ENCODE measurements at regions not wholly inside any gene's neighbourhood (a gene's known extent, or its start where the extent isn't known, plus 50 kb on each side); places are given as distances from the start of the nearest gene placed in this dataset.

DNA sequence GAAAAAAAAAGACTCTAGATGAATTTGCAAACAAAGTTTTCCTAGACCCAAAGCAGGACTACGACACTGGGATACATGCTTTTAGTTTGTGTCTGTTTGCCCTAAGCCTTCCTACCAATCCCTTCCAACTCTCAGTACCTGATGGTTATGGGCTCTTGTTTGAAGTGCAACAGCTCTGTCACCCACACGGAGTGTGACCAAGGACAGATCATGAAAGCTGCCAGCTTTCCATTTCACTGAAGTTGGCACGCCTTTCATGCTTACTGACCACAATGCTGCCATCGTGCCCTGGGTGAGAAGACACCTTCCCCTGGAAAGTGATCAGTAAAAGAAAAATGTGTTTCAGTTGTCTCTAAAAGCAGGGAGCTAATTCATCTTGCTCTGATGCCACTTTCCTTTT is 312.5 kb upstream of the PTBP2 start:
- 0 out of 2 replicates have a peak, but pooled peaks cover 3% of the 10 kb centered on the region for H3K4me1 ChIP-seq (ENCODE audit: control insufficient read depth, insufficient read depth, low read length)
- no peak overlapping the region for H3K4me3 ChIP-seq (ENCODE audit: low read depth, low read length)
- H3K36me3 ChIP-seq (ENCODE audit: control insufficient read depth, insufficient read depth, low read length), result no peaks in the 10 kb centered on the region
- no peaks in the 10 kb centered on the region for H3K27me3 ChIP-seq (ENCODE audit: control insufficient read depth, insufficient read depth, low read length)
- no peak overlapping the region for H3K9ac ChIP-seq (ENCODE audit: low read depth, low read length)
- no peak overlapping the region for H3K27ac ChIP-seq (ENCODE audit: low read depth, low read length)
- no peaks in the 10 kb centered on the region for H3K9me3 ChIP-seq (ENCODE audit: control insufficient read depth, insufficient read depth, low read length)

DNA sequence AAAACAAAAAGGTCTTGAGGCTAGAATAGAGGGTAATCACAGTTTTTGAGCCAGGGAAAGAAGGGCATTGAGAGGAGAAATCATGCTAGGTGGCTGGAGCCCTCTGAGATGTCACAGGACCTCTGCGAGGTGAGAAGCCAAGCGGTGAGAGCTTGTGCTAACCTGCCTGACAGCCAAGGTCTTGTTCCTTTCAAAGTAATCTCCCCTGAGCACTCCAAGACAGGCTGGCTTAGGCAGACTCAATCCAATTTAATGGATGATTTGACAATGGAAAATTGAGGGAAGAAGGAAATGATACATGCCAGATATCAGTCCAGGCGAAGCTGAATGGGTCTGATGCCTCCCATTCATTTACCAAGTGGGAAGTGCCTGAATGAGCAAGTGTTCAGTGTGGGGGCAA is 311.9 kb upstream of the PTBP2 start:
- Histone ChIP-seq H3K4me3 (ENCODE audit: low read depth, low read length) (no peak overlapping the region), H3K9ac (ENCODE audit: low read depth, low read length) (no peak overlapping the region), H3K27ac (ENCODE audit: low read depth, low read length) (no peak overlapping the region), H3K9me3 (ENCODE audit: control insufficient read depth, insufficient read depth, low read length) (no peaks in the 10 kb centered on the region), H3K27me3 (ENCODE audit: control insufficient read depth, insufficient read depth, low read length) (no peaks in the 10 kb centered on the region), H3K36me3 (ENCODE audit: control insufficient read depth, insufficient read depth, low read length) (no peaks in the 10 kb centered on the region), H3K4me1 (ENCODE audit: control insufficient read depth, insufficient read depth, low read length) (0 out of 2 replicates have a peak, but pooled peaks cover 3% of the 10 kb centered on the region)

DNA sequence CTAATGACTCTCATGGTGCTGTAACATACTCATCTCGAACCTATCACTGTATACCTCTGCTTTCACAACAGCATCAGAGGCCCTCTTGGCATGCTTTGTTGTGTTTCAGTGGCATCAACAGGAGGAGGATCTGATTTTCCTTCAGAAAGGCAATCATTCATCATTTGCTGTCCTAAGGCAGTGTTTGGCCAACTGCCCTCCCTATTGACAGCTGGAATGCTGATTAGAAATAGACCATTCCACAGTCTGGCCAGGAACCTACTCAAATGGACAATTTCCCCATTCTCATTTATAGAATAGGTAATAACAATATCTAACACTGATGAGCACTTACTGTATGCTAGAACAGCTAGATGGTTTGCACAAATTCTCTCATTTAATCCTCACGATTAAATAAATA is 310.6 kb upstream of the PTBP2 start:
- Histone ChIP-seq H3K4me1 (ENCODE audit: control insufficient read depth, insufficient read depth, low read length) (0 out of 2 replicates have a peak, but pooled peaks cover 3% of the 10 kb centered on the region), H3K4me3 (ENCODE audit: low read depth, low read length) (no peak overlapping the region), H3K36me3 (ENCODE audit: control insufficient read depth, insufficient read depth, low read length) (no peaks in the 10 kb centered on the region), H3K27ac (ENCODE audit: low read depth, low read length) (no peak overlapping the region), H3K9me3 (ENCODE audit: control insufficient read depth, insufficient read depth, low read length) (no peaks in the 10 kb centered on the region), H3K27me3 (ENCODE audit: control insufficient read depth, insufficient read depth, low read length) (no peaks in the 10 kb centered on the region), H3K9ac (ENCODE audit: low read depth, low read length) (no peak overlapping the region)

DNA sequence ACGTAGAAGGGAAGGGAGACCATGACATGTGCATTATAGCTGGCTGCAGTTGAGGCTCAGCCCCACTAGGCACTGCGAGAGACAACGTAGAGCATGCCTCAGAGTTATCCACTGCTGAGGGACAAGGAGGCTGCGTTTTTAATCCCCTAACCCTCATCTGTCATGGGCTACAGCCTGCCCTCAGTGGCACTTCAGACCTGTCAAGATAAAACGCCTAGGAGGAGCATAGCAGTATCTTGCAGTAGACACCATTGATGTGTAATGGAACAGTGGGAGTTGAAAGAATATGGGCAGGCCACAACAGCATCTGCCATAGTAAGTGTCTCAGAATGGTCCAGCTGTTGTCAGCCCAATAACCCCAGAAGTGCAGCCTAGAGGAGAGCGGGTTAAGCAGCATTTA is 307.0 kb upstream of the PTBP2 start:
- no peaks in the 10 kb centered on the region for H3K27me3 ChIP-seq (ENCODE audit: control insufficient read depth, insufficient read depth, low read length)
- H3K36me3 ChIP-seq (ENCODE audit: control insufficient read depth, insufficient read depth, low read length), result no peaks in the 10 kb centered on the region
- H3K27ac ChIP-seq (ENCODE audit: low read depth, low read length), result no peak overlapping the region
- H3K9me3 ChIP-seq (ENCODE audit: control insufficient read depth, insufficient read depth, low read length), result no peaks in the 10 kb centered on the region
- H3K4me3 ChIP-seq (ENCODE audit: low read depth, low read length), result no peak overlapping the region
- H3K4me1 ChIP-seq (ENCODE audit: control insufficient read depth, insufficient read depth, low read length), result 0 out of 2 replicates have a peak, but pooled peaks cover 3% of the 10 kb centered on the region
- no peak overlapping the region for H3K9ac ChIP-seq (ENCODE audit: low read depth, low read length)

DNA sequence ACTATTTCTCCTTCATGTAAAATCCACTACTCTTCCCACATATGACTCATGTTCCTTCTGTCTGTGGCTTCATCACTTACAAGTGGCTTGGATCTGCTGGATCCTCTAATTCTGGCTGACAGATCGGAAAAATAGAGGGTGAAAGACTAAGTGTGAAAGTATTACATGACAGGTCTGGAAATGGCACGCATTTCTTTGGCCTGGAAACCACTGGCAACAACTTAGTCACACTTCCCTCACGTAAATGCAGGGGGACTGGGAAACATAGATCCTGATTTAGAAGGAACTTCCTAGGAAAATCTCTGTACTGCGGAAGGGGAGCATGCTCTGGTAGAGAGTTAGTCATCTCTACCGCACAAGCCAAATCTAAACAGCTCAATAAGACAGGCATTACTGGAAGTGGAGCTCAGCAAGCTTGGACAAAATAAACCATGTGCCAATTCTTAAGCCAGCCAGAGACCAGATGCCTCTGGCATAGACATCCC is 305.4 kb upstream of the PTBP2 start:
- H3K4me1 ChIP-seq (ENCODE audit: control insufficient read depth, insufficient read depth, low read length), result 0 out of 2 replicates have a peak, but pooled peaks cover 3% of the 10 kb centered on the region
- no peak overlapping the region for H3K9ac ChIP-seq (ENCODE audit: low read depth, low read length)
- no peaks in the 10 kb centered on the region for H3K36me3 ChIP-seq (ENCODE audit: control insufficient read depth, insufficient read depth, low read length)
- no peaks in the 10 kb centered on the region for H3K27me3 ChIP-seq (ENCODE audit: control insufficient read depth, insufficient read depth, low read length)
- H3K27ac ChIP-seq (ENCODE audit: low read depth, low read length), result no peak overlapping the region
- H3K9me3 ChIP-seq (ENCODE audit: control insufficient read depth, insufficient read depth, low read length), result no peaks in the 10 kb centered on the region
- no peak overlapping the region for H3K4me3 ChIP-seq (ENCODE audit: low read depth, low read length)

DNA sequence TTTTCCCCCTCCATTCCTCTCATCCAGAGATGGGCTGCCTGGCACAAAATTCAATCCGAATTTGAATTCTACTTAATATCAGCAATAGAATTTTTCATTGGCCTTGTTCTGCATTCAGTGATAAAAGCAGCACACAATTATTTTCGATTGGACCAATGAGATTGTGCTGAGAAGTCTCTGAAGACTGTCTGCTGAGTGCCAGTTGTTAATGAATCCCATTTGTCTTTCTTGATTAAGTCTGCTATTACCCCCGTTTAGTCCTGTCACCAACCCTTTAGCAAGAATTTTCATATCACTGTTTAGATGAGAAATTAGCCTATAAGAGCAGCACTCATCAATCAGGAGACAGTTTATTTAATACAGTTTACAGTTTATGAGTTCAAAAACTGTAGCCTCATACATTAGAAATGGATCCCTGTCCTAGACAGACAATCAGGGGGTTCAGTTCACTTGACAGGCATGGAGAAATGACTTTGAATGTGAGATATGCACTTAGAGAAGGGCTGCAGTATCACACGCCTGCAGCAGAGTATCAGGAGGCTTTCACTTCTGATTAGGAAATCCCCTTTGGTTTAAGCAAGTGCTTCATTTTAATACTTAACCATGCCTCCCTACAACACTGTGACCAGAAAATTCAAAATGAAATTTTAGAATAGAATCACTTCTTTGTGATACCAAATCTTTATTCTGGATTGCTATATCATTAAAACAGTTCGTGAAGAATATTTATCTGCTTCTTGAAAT is 304.7 kb upstream of the PTBP2 start:
- 0 out of 2 replicates have a peak, but pooled peaks cover 3% of the 10 kb centered on the region for H3K4me1 ChIP-seq (ENCODE audit: control insufficient read depth, insufficient read depth, low read length)
- no peak overlapping the region for H3K27ac ChIP-seq (ENCODE audit: low read depth, low read length)
- no peak overlapping the region for H3K4me3 ChIP-seq (ENCODE audit: low read depth, low read length)
- H3K9ac ChIP-seq (ENCODE audit: low read depth, low read length), result no peak overlapping the region
- H3K9me3 ChIP-seq (ENCODE audit: control insufficient read depth, insufficient read depth, low read length), result no peaks in the 10 kb centered on the region
- no peaks in the 10 kb centered on the region for H3K36me3 ChIP-seq (ENCODE audit: control insufficient read depth, insufficient read depth, low read length)
- no peaks in the 10 kb centered on the region for H3K27me3 ChIP-seq (ENCODE audit: control insufficient read depth, insufficient read depth, low read length)

DNA sequence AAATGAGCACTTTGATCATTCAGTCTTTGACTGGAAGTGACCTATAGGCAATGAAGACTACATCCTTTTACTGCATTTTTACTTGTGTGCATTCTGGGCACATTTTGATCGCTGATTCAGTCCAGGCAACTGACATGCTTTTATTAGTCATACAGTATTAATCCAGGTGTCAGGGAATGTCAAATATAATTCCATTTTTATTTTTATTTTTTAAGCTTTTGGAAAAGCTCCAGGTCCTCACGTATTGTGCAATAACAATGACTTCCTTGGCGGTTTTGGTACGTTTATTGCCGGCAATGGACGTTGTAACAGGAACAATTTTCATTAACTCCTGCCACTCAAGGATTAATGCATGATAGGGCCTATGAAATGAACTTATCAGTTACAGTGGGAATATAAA is 302.6 kb upstream of the PTBP2 start:
- no peaks in the 10 kb centered on the region for H3K4me1 ChIP-seq (ENCODE audit: control insufficient read depth, insufficient read depth, low read length)
- H3K4me3 ChIP-seq (ENCODE audit: low read depth, low read length), result no peak overlapping the region
- H3K27ac ChIP-seq (ENCODE audit: low read depth, low read length), result no peak overlapping the region
- no peaks in the 10 kb centered on the region for H3K36me3 ChIP-seq (ENCODE audit: control insufficient read depth, insufficient read depth, low read length)
- no peaks in the 10 kb centered on the region for H3K9me3 ChIP-seq (ENCODE audit: control insufficient read depth, insufficient read depth, low read length)
- H3K27me3 ChIP-seq (ENCODE audit: control insufficient read depth, insufficient read depth, low read length), result no peaks in the 10 kb centered on the region
- H3K9ac ChIP-seq (ENCODE audit: low read depth, low read length), result no peak overlapping the region

DNA sequence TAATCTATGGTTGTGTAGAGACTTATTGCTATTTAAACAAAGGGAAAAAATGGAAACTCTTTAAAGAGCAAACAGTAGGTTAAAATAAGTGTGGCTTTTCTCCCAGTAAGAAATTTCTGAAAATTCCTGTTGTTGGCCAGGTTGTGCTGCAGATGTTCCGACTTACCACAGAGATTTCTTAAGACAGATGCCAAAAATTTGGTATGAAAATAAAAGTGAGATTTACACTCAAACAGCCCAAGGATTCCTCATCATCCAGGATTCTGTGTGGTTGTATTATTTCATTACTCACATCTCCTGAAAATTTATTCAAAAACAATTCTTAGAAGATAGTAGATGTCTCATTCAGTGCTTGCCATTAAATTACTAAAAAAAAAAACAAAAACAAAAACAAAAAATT is 296.7 kb upstream of the PTBP2 start:
- no peaks in the 10 kb centered on the region for H3K9me3 ChIP-seq (ENCODE audit: control insufficient read depth, insufficient read depth, low read length)
- H3K36me3 ChIP-seq (ENCODE audit: control insufficient read depth, insufficient read depth, low read length), result no peaks in the 10 kb centered on the region
- no peaks in the 10 kb centered on the region for H3K4me1 ChIP-seq (ENCODE audit: control insufficient read depth, insufficient read depth, low read length)
- H3K27me3 ChIP-seq (ENCODE audit: control insufficient read depth, insufficient read depth, low read length), result no peaks in the 10 kb centered on the region
- H3K27ac ChIP-seq (ENCODE audit: low read depth, low read length), result no peak overlapping the region
- H3K4me3 ChIP-seq (ENCODE audit: low read depth, low read length), result no peak overlapping the region
- no peak overlapping the region for H3K9ac ChIP-seq (ENCODE audit: low read depth, low read length)

DNA sequence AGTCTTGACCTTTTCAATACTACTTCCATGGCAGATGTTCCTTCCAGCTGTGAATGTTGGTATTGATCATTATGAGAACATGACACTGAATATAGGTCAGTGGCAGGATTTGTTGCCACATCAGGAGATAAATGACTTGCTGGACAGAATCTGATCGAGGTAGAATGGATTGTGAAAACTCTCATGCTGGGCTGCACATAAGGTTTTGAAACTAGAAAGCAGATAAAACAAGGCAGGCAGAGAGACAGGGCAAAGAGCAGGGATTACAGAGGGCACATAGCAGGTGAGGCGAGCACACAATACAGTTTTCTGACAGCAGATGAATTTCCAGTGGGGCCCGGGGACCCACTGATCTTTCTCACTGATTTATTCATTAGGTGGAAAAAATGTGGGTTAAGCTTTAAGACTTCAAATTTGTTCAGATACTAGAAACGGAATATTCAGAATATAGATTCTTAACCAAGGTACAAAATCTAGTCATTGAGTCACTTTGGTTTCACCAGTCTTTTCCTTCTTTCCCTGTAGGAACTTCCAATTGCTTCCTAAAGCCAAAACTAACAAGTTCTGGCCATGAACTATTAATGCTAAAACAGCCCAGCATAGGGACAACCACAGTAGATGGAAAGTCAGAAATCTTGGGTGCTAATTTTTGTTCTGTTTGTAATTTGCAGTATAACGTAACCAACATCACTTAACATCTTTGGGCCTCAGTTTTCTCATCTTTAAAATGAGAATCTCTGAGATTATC is 296.0 kb upstream of the PTBP2 start:
- no peaks in the 10 kb centered on the region for H3K9me3 ChIP-seq (ENCODE audit: control insufficient read depth, insufficient read depth, low read length)
- H3K36me3 ChIP-seq (ENCODE audit: control insufficient read depth, insufficient read depth, low read length), result no peaks in the 10 kb centered on the region
- no peaks in the 10 kb centered on the region for H3K4me1 ChIP-seq (ENCODE audit: control insufficient read depth, insufficient read depth, low read length)
- H3K9ac ChIP-seq (ENCODE audit: low read depth, low read length), result no peak overlapping the region
- no peaks in the 10 kb centered on the region for H3K27me3 ChIP-seq (ENCODE audit: control insufficient read depth, insufficient read depth, low read length)
- H3K4me3 ChIP-seq (ENCODE audit: low read depth, low read length), result no peak overlapping the region
- H3K27ac ChIP-seq (ENCODE audit: low read depth, low read length), result no peak overlapping the region

DNA sequence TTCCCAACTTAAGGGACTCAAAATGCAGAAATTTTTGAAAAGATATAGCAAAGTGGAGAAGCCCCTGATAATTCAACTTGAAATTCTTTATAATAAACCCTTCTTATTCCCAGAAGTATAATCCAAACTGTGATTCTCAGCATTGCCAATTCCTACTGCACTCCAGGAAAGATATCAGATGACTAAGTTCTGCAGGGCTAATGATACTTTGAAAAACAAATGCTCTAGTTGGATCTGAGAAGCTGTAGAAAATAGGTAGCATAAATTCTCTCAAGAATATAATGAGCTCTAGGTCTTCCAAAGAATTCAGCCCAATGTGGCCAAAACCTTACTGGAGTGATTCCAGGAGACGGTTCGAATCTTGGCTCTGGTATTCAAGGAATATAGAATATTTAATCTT is 294.0 kb upstream of the PTBP2 start:
- Histone ChIP-seq H3K4me3 (ENCODE audit: low read depth, low read length) (no peak overlapping the region), H3K36me3 (ENCODE audit: control insufficient read depth, insufficient read depth, low read length) (no peaks in the 10 kb centered on the region), H3K27me3 (ENCODE audit: control insufficient read depth, insufficient read depth, low read length) (no peaks in the 10 kb centered on the region), H3K9me3 (ENCODE audit: control insufficient read depth, insufficient read depth, low read length) (no peaks in the 10 kb centered on the region), H3K9ac (ENCODE audit: low read depth, low read length) (no peak overlapping the region), H3K4me1 (ENCODE audit: control insufficient read depth, insufficient read depth, low read length) (no peaks in the 10 kb centered on the region), H3K27ac (ENCODE audit: low read depth, low read length) (no peak overlapping the region)

DNA sequence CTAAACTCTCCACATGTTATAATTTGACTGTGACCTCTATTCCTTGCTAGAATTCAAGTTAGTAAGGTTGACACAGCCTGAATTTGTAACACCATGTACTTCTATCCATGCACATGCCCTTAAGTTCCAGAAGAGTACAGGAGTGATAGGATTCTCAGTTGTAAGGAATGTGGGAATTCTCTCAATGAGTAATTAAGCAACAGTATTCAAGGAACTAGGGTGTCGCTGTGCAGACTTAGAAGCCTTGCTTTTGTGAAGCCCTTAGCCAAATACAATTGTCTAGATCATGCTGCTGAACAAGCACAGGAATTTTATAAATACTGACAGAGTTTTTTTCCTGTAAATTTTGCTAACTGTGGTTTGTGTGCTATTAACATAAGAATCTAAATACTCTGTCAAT is 276.3 kb upstream of the PTBP2 start:
- no peak overlapping the region for H3K27ac ChIP-seq (ENCODE audit: low read depth, low read length)
- no peaks in the 10 kb centered on the region for H3K4me1 ChIP-seq (ENCODE audit: control insufficient read depth, insufficient read depth, low read length)
- H3K9ac ChIP-seq (ENCODE audit: low read depth, low read length), result no peak overlapping the region
- peaks cover 4% of the 10 kb centered on the region; the same call in 1 of the 2 replicates for H3K9me3 ChIP-seq (ENCODE audit: control insufficient read depth, insufficient read depth, low read length)
- H3K27me3 ChIP-seq (ENCODE audit: control insufficient read depth, insufficient read depth, low read length), result no peaks in the 10 kb centered on the region
- no peaks in the 10 kb centered on the region for H3K36me3 ChIP-seq (ENCODE audit: control insufficient read depth, insufficient read depth, low read length)
- no peak overlapping the region for H3K4me3 ChIP-seq (ENCODE audit: low read depth, low read length)

All from HUES48 (cell line).